HCT116 (cell line): ENCODE measurements at regions not wholly inside any gene's neighbourhood (a gene's known extent, or its start where the extent isn't known, plus 50 kb on each side); places are given as distances from the start of the nearest gene placed in this dataset.

Experiments
- ATAC-seq: fragments of 200-7000 bp; cut with Tn5 transposase; 2 replicates; pipeline ENCODE4 v1.9.1; 2020; ENCODE audit warnings: mild to moderate bottlenecking, moderate library complexity
- BruUV-seq: library from RNA; stranded (reverse); fragments of 400-500 nt; replicated peaks from 2 replicates; lab custom pipeline; 2021; lab: Mats Ljungman, UMichigan
- CTCF ChIA-PET: fragments of 300-600 bp; sonication (Branson Sonifier 250); formaldehyde crosslinking; loops from one replicate; lab custom pipeline; 2021; ENCODE audit warnings: antibody characterized with exemption; lab: Charles Lee
- POLR2A ChIA-PET: fragments of 300-600, 350-600 bp; sonication (Branson Sonifier 250); formaldehyde crosslinking; loops from one replicate; lab custom pipeline; 2021; ENCODE audit warnings: antibody characterized with exemption; lab: Charles Lee
- RAD21 ChIA-PET, 2 experiments: fragments of 300-600 bp; sonication (Branson Sonifier 250); formaldehyde crosslinking; loops; one replicate each; lab custom pipeline; 2023; ENCODE audit warnings: low total read pairs in 2 of 2; ENCODE audit not compliant: uncharacterized antibody in 2 of 2, unreplicated experiment in 2 of 2, low non-redundant PET in 1 of 2; lab: Charles Lee
- DNase-seq: peaks from one replicate; pipeline ENCODE4 v3.0.0-alpha.2; 2010; ENCODE audit warnings: low read depth, low spot score
- H2AFZ ChIP-seq: fragments of 200-600 bp; shearing (Covaris generic), sonication (generic); 2 replicates; pipeline ENCODE4 v1.6.1; 2017; ENCODE audit warnings: low read depth, mixed run types, mixed read lengths, antibody characterized with exemption, low read length; ENCODE audit not compliant: poor library complexity, severe bottlenecking
- H3K27ac ChIP-seq: 2 replicates; pipeline ENCODE4 v1.5.1; 2012; ENCODE audit warnings: low read depth, low read length
- H3K27me3 ChIP-seq: fragments of 200-600 bp; sonication (generic); 2 replicates; pipeline ENCODE4 v1.6.1; 2016; ENCODE audit warnings: mixed run types, low read length, mixed read lengths; ENCODE audit not compliant: insufficient read depth
- H3K36me3 ChIP-seq, 2 experiments: fragments of 200-500 bp in 1 of 2; fragments of 200-600 bp in 1 of 2; sonication (Bioruptor generic) in 1 of 2; sonication (generic) in 1 of 2; 2 replicates each; pipeline versions ENCODE4 v1.5.1 to v1.6.1; 2014 to 2016; ENCODE audit warnings: low read length in 2 of 2, inconsistent platforms in 1 of 2, mixed read lengths in 1 of 2, mixed run types in 1 of 2; ENCODE audit not compliant: insufficient read depth in 2 of 2, control insufficient read depth in 1 of 2
- H3K4me1 ChIP-seq, 2 experiments: fragments of 200-600 bp in 1 of 2; sonication (generic) in 1 of 2; 2 replicates each; pipeline versions ENCODE4 v1.5.1 to v1.6.1; 2012 to 2017; ENCODE audit warnings: low read length in 2 of 2, inconsistent platforms in 1 of 2, mild to moderate bottlenecking in 1 of 2, mixed read lengths in 1 of 2, mixed run types in 1 of 2, moderate library complexity in 1 of 2; ENCODE audit not compliant: insufficient read depth in 2 of 2, control insufficient read depth in 1 of 2
- H3K4me2 ChIP-seq: fragments of 200-600 bp; sonication (generic); 2 replicates; pipeline ENCODE4 v1.6.1; 2017; ENCODE audit warnings: mixed run types, low read length, mixed read lengths
- H3K4me3 ChIP-seq, 2 experiments: fragments of 200-600 bp in 1 of 2; sonication (generic) in 1 of 2; replicated peaks in 1 of 2; 2 replicates each; pipeline ENCODE4 v1.5.1; 2011 to 2016; ENCODE audit warnings: low read length in 2 of 2, control low read depth in 1 of 2, low read depth in 1 of 2, mild to moderate bottlenecking in 1 of 2, mixed read lengths in 1 of 2, mixed run types in 1 of 2
- H3K79me2 ChIP-seq: fragments of 200-600 bp; sonication (generic); 2 replicates; pipeline ENCODE4 v1.6.1; 2017; ENCODE audit warnings: mild to moderate bottlenecking, mixed run types, low read length, moderate library complexity, mixed read lengths; ENCODE audit not compliant: insufficient read depth
- H3K9ac ChIP-seq: fragments of 200-600 bp; sonication (generic); 2 replicates; pipeline ENCODE4 v1.6.1; 2016; ENCODE audit warnings: low read length, mixed read lengths
- H3K9me2 ChIP-seq: fragments of 200-600 bp; sonication (generic), shearing (Covaris generic); 2 replicates; pipeline ENCODE4 v1.6.1; 2017; ENCODE audit warnings: mixed run types, mild to moderate bottlenecking, moderate library complexity; ENCODE audit not compliant: insufficient read depth
- H3K9me3 ChIP-seq, 2 experiments: fragments of 200-500 bp in 1 of 2; fragments of 200-600 bp in 1 of 2; sonication (Bioruptor generic) in 1 of 2; sonication (generic) in 1 of 2; 2 replicates each; pipeline ENCODE4 v1.6.1; 2014 to 2017; ENCODE audit warnings: low read length in 2 of 2, mixed read lengths in 2 of 2, inconsistent platforms in 1 of 2, low read depth in 1 of 2, mild to moderate bottlenecking in 1 of 2, mixed run types in 1 of 2, moderate library complexity in 1 of 2; ENCODE audit not compliant: control insufficient read depth in 1 of 2, insufficient read depth in 1 of 2
- H4K20me1 ChIP-seq: fragments of 200-600 bp; sonication (generic), shearing (Covaris generic); 2 replicates; pipeline ENCODE4 v1.6.1; 2017; ENCODE audit warnings: mixed run types, mild to moderate bottlenecking, moderate library complexity; ENCODE audit not compliant: insufficient read depth
- ATF3 ChIP-seq: IDR thresholded peaks from 2 replicates; pipeline ENCODE4 v1.6.1; 2012
- CBX3 ChIP-seq: IDR thresholded peaks from 2 replicates; pipeline ENCODE4 v1.6.1; 2012; ENCODE audit warnings: low read depth
- CEBPB ChIP-seq: IDR thresholded peaks from 2 replicates; pipeline ENCODE4 v1.6.1; 2012; ENCODE audit warnings: low read depth
- EGR1 ChIP-seq: IDR thresholded peaks from 2 replicates; pipeline ENCODE4 v1.6.1; 2012; ENCODE audit warnings: low read depth
- EZH2 ChIP-seq: fragments of 200-600 bp; sonication (generic); IDR thresholded peaks from 2 replicates; pipeline ENCODE4 v1.6.1; 2017; ENCODE audit warnings: antibody characterized with exemption, mixed run types
- FOSL1 ChIP-seq: IDR thresholded peaks from 2 replicates; pipeline ENCODE4 v1.6.1; 2012; ENCODE audit warnings: low read depth
- JUND ChIP-seq: IDR thresholded peaks from 2 replicates; pipeline ENCODE4 v1.6.1; 2012
- MAX ChIP-seq: IDR thresholded peaks from 2 replicates; pipeline ENCODE4 v1.6.1; 2012
- POLR2A ChIP-seq: IDR thresholded peaks from 2 replicates; pipeline ENCODE4 v1.7.0; 2011; ENCODE audit warnings: borderline replicate concordance; ENCODE audit not compliant: insufficient read depth, insufficient read length; ENCODE audit errors: extremely low read depth
- RAD21 ChIP-seq: IDR thresholded peaks from 2 replicates; pipeline ENCODE4 v1.6.1; 2012; ENCODE audit warnings: low read depth, mild to moderate bottlenecking
- SIN3A ChIP-seq: IDR thresholded peaks from 2 replicates; pipeline ENCODE4 v1.6.1; 2012; ENCODE audit warnings: low read depth
- SP1 ChIP-seq: IDR thresholded peaks from 2 replicates; pipeline ENCODE4 v1.6.1; 2012; ENCODE audit warnings: low read depth
- SRF ChIP-seq: IDR thresholded peaks from 2 replicates; pipeline ENCODE4 v1.6.1; 2012; ENCODE audit warnings: low read depth
- YY1 ChIP-seq: IDR thresholded peaks from 2 replicates; pipeline ENCODE4 v1.6.1; 2011; ENCODE audit warnings: low read length, low read depth, moderate library complexity, mild to moderate bottlenecking; ENCODE audit not compliant: insufficient replicate concordance; ENCODE audit errors: extremely low read depth
- ZBTB33 ChIP-seq: IDR thresholded peaks from 2 replicates; pipeline ENCODE4 v1.6.1; 2011; ENCODE audit warnings: mild to moderate bottlenecking, low read length, moderate library complexity; ENCODE audit not compliant: insufficient replicate concordance; ENCODE audit errors: extremely low read depth
- ZFX ChIP-seq: fragments of 450-650 bp; IDR thresholded peaks from 2 replicates; pipeline ENCODE4 v1.6.1; 2017
- ZNF274 ChIP-seq: fragments of 200-500 bp; sonication (Bioruptor generic); IDR thresholded peaks from 2 replicates; pipeline ENCODE4 v1.6.1; 2014; ENCODE audit warnings: mild to moderate bottlenecking, low read depth, low read length, inconsistent platforms
- intact Hi-C: fragments of 100-400 bp; cut with micrococcal nuclease; formaldehyde crosslinking; loops from 2 replicates; pipeline ENCODE4 v1.10.0; 2022

GRCh38 chrX:94600077-94600476, 926.1 kb downstream of the FAM133A start:
- ChIA-PET POLR2A (no interaction called here), RAD21 (no interaction called here), CTCF (no interaction called here)
- no TSS peak for BruUV-seq
- no peak overlapping the region for H2AFZ ChIP-seq
- no peaks in the 10 kb centered on the region for H3K36me3 ChIP-seq
- H3K4me1 ChIP-seq: no peaks in the 10 kb centered on the region
- no peaks in the 10 kb centered on the region for H3K9me2 ChIP-seq
- DNase-seq (no peak), ATAC-seq (no peak)
- intact Hi-C loops: no loop called here
- no peaks in the 10 kb centered on the region for H3K27me3 ChIP-seq
- no peak overlapping the region for H3K4me2 ChIP-seq
- H4K20me1 ChIP-seq: no peaks in the 10 kb centered on the region
- no peak overlapping the region for H3K4me3 ChIP-seq
- no peak overlapping the region for H3K9ac ChIP-seq
- H3K79me2 ChIP-seq: no peaks in the 10 kb centered on the region
- TF ChIP-seq JUND (no peak), MAX (no peak), EZH2 (no peak), FOSL1 (no peak), CBX3 (no peak), ZNF274 (no peak), ATF3 (no peak), ZFX (no peak), CEBPB (no peak), RAD21 (no peak), SIN3A (no peak), SP1 (no peak), POLR2A (no peak), SRF (no peak), YY1 (no peak), EGR1 (no peak), ZBTB33 (no peak)
- H3K9me3 ChIP-seq: no peaks in the 10 kb centered on the region
- H3K27ac ChIP-seq: no peak overlapping the region
